T-helper 9 cell (primary cell): ENCODE measurements at regions not wholly inside any gene's neighbourhood (a gene's known extent, or its start where the extent isn't known, plus 50 kb on each side); places are given as distances from the start of the nearest gene placed in this dataset.

ENCODE experiments used
- DNase-seq: peaks from one replicate; pipeline ENCODE4 v3.0.0-alpha.2; 2020

DNA sequence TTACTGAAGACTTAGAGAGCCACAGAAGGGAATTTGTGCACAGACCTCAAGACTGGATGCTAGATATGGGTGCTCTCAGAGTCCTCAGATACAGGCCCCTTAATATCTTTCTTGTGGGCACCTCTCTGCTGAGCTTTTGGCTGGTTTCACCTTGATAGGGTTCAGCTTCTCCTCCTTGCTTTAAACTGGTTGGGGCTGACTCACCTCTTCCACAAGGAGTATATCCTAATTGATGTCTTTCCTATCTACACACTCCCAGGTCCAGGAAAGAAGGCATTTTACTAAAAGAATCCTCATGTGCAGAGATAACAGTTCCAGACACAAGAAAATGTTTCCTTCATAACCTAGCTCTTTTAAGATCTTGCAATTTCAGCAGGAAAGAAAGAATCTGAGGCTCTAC is 284.4 kb downstream of the NDFIP2 start:
- DNase-seq: no peak

DNA sequence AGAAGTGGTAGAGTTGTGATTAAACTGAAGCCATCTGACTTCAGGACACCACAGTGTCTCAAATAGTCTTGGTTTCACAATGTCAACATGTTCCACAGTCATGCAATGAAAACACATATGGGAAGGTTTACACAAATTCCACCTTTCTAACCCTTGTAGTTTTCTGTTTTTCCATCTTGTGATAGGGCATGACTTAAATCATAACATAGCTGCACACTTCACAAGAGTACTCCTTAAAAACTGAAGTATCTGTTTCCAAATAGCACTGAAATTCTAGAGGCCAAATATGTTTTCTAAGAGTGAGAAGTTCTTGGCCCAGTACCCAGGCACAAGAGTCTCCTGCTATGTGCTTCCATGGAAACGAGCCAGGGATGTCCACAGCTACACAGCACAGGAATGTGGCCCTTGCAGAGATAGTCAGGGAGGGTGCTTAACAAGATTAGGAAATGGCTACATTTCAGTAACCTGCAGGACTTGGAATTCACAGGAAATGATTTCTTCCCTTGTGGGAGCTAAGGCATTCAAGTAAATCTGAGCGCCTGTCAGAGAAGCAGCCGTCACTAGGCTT is 269.1 kb downstream of the NDFIP2 start:
- DNase-seq: no peak

DNA sequence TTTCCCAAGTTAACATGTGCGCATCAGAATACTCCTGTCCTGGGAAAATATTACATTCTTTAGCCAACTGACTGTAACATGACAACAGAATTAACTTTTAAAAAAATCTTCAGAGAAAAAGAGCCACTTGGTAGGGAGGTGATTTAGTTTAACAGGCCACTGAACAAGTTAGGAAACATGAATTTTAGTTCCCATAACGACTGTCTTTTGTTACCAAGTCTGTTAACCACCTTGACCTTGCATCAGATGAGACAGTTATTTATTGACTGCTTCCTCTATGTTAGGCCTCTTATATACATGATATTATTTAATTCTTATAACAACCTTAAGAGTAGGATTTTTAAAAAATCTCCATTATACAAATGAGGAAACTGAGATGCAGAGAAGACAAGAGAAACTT is 268.6 kb downstream of the NDFIP2 start:
- DNase-seq: no peak

DNA sequence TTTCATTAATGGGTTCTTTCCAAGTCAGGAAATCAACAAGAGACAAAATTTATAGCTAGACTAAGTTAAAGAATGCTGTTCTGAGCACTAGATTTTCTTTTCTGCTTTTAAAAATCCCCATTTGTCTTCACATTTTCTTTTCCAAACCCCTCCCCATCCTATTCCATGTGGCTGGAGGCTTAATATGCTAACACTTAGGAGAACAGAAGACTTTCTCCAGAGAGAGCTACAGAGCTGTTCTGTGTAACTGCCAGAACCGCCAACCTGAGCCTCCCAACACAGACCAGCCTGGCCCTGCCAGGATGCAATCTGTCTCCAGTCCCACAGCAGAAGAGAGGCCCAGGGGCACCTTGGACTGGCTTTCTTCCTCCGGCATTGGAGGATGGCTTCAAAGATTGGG is 264.1 kb downstream of the NDFIP2 start:
- DNase-seq: no peak

DNA sequence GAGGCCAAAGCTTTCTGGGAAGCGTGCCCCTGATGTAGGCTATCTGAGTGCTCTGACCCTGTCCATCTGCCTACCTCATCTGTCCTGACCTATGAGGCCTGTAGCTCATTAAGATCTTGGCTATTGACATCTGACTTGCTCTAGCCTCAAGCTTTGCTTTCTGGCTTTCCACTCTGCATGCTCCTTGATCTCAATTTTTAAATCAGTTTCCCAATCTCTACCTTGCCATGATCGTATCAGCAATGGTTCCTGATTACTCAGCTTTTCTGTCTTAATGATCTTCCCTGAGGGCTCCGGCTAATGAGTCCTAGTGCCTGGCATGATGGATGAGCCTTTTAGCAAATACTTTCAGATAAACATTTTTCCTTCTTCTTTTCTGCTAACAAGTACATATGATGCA is 262.0 kb downstream of the NDFIP2 start:
- DNase-seq: no peak

DNA sequence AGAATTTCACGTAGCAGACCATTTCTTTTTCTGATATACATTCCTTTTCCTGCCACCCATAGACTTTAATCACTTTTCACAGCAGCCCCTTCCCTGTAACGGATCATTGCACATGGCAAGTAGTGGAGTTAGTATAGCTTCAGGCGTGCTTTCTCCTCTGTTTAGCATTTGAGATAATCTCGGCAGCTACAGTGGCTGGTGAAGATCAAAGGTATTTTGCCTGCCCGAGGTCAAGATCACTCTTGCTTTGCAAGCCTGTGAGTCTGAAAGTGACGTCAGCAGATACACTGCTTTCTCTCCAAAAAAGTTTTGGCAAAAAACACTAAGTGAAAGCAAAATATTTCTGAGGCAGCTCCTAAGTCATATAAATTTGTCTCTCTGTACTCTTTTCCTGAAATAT is 260.0 kb downstream of the NDFIP2 start:
- no peak for DNase-seq

DNA sequence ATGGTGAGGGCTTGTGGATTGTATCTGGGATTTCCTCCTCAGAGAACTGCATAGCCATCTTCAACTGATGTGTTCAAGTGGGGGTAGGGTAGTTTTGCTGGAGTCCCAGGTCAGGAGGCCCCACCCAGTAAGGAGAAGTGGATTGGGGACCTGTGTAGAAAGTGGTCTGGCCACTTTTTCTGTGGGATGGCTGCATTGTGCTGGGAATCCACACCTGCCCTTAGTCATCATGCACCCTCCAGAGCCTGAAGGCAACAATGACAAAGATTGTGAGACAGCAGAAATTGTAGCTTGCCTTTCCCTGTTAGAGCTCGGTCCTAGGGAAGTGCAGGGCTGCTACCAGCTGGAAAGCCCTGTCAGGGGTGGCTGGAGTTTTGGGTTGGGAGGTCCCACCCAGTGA is 255.4 kb downstream of the NDFIP2 start:
- no peak for DNase-seq

DNA sequence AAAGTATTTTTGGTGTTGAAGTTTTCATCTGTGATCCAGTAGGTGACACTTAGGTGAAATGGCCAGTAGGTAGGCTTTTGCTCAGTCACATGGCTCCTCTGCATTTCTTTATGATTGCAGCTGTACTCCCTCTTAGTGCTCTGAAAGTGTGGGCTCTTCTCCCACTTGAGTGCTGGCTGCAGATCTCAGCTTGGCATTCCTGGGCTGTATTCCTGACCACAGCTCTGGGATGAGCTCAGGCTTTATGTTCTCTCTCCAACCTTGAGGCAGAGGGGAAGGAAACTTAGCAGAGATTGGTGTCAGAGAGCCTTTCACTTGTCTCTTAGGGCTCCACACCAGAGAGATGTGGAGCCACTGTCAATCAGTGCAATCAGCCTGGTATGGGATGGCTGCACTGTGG is 254.3 kb downstream of the NDFIP2 start:
- DNase-seq: no peak

DNA sequence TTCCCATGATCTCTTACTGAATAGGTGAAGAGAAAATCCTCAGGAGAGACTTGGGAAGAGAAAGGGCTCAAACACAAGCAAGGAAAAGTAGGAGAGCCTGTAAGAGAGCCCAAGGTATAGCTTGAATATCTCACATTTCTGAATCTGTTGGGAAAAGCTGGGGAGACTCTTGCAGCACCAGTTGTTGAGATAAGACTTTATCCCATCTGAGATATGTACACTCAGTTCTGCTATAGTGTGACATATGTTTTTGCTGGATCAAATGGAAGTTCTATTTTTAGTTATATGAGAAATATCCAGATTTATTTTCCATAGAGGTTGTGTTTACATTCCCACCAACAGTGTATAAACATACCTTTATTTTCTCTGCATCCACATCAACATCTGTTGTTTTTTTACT is 246.1 kb downstream of the NDFIP2 start:
- DNase-seq: no peak

DNA sequence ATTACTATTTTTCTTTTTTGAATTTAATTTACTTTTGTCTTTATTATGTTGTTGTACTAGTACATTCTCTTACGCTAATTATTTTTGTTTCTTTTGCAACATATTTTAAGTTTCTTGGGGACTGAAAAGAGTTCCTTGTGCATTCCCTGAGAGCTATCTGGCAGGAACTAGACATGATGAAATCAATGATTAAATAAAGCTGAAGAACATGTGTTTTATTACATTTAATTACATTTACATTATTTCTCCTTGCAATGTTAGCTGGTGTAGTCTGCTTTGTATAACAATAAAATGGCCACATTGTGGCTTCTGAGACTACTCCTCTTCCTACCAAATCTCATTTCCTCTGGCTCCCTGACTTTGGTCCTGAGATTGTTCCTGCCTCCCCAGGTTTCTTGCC is 244.9 kb downstream of the NDFIP2 start:
- DNase-seq: no peak

DNA sequence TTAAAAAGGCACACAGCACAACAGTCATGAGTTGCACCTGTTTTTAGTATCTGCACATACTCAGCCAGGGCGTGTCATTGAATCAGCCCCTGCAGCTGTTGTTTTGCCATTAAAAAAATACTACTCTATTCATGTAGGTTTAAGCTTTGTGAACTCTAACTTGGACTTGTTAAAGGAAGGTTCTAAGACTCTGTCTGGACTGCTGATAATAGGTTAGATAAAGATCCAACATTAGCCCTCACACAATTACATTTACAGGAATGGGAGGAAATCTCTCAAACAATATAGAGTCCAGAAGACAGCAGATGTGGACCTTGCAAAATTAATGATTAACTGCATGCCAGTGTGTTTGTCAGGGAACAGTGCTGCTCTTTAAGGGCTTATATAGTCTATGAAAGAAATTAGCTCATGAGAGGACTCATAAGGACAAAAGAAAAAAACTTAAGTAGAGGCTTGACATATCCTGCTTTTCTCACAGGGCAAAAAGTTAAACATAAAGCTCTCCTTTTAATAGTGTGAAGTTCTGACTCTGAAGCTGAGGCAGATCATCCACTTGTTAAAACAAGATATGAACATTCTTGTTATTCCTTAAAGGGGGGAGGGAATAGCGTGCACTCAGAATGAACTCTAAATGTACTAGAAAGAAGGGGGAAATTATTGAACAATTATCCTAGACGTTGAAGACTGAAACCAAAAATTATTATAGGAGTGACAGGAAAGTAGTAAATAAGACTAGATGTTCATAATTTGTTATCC is 243.6 kb downstream of the NDFIP2 start:
- no peak for DNase-seq

DNA sequence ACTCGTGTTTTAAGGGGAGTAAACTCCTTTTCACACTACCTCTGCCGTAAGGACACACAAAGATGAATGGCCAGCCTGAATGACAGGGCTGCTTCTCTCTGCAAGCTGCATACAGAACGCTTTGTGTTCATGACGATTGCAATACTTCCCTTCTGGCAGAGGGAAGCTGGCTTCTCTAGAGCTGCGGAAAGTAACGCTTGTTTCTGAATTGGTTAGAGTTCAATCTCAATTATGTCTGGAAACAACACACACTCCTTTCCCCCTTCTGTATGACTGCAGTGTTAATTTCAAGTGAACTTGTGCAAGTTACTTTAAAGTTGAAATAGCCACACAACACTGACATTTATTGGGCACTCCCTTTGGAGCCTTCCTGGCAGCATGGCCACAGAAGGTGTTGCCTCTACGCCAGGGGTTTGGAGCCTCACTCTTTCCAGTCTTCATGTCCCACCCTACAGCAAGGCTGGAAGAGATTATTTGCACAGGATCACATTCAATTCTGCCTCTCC is 242.6 kb downstream of the NDFIP2 start:
- no peak for DNase-seq

DNA sequence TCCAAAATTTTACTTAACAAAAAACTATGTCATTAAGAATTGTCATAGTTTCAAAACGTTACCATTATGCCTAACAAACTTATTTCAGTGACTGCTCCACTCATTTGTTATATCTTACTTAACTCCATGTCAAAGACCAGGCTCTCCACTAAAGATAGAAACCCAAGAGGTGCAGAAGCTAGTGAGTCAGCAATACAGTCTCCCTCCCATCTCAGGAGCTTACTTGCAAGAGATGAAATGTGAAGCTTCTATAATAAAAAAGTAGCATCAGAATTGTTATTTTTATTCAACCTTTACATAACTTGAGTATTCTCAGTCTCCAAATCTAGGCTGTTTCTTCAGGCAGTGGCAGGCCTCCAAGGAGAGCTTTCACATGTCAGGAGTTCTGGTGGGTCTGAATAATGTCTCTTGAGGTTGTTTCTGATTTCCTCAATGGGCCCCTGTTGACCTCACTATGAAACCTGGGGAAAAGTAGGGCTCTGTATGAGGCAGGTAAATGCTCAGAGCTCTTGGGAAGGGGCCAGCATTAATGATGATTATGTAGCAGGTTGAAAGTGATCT is 242.0 kb downstream of the NDFIP2 start:
- DNase-seq: no peak

DNA sequence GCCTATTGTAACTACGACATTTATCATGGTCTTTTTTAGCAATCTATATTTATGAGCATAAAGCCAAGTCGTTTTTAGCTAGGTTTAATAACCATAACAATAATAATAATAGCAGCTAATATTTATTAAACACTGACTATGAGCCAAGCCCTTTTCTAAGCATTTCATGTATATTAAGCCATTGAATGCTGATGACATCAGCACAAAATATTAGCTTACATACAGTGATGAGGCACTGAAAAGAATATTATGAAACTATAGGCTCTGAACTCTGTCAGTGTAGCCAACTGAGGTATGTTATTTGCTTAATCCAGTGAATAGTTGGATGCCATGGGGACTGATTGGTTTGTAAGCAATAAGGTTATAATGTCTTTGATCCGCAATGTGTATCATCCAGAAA is 235.2 kb downstream of the NDFIP2 start:
- no peak for DNase-seq

DNA sequence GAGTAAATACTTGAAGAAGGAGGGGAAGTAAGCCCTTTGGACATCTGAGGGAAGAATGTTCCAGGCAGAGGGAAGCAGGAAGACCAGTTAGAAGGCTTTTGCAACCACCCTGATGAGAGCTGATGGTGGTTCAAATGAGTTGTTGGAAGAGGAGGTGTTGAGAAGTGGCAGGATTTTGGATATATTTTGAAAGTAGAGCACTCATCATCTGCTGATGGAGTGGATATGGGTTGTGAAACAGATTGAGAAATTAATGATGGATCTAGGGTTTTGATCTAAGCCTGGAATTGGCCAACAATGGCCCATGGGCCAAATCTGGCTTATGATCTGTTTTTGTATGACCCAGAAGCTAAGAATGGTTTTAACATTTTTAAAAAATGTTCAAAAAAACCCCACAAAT is 230.7 kb downstream of the NDFIP2 start:
- DNase-seq: no peak

DNA sequence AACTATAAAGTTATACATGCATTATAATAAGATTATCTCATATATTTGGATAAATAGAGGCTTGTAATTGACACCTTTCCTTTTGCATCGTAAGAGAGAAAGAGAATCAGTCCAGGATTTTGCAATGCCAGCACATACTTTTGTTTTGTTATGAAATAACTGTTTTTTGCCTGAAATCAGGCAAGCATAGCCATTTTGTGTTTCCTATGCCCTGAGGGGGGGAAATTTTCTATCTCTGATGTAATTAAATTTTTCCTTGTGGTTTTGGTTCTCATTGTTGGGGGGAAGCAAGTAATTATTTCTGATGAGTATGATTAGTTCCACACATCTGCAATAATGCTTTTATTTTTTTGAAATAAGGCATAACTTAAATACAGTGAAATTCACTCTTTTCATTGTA is 229.4 kb downstream of the NDFIP2 start:
- DNase-seq: no peak

DNA sequence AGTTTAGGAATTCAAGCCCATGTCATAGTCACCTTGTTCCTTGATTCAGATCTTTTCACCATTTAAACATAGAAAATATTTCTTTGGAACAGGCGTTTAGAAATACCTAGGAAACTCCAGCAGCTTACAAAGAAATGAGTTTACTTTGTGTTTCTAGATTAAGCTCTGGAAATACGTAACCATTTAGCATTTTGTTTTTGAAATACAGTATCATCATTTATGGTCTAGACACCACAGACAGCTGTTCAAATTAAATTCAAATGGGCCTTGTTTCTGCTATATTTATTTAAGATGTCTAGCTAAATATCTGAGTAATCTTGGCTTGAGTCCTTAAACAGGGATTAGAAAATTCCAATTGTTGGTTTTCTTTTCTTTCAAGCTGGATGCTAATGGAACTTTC is 228.5 kb downstream of the NDFIP2 start:
- DNase-seq: no peak

DNA sequence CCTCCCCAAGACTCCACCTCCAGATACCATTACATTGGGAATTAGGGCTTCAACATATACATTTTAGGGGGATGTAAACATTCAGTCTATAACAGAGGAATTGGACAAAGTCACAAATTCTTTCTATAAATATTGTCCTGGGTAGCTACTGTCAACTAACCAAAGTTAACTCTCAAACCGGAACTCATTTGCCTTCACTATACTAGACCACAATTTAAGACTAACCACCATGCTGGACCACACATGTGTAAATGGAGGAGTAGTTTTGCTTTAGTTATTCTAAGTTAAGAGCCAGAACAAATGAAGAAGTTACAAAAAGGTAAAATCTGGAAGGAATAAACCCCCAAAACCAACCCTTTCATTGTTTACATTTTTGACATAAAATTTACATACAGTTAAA is 222.8 kb downstream of the NDFIP2 start:
- DNase-seq: no peak

DNA sequence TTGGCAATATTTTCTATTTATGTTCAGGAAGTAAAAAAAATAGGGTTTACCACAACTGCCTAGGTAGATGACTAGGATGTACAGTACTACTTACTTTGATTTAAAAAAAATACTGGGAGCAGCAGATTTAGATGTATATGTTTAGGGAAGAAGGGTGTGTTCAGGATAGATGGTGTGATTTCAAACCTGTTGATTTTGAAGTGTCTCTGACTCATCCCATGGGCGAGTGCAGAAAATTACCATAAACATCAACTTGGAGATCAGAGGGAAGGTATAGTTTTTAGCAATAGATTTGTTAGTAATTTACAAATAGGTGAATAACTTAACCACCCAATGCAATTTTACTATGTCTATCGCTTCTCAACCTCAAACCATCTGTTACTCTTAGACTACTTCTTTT is 214.8 kb downstream of the NDFIP2 start:
- no peak for DNase-seq

DNA sequence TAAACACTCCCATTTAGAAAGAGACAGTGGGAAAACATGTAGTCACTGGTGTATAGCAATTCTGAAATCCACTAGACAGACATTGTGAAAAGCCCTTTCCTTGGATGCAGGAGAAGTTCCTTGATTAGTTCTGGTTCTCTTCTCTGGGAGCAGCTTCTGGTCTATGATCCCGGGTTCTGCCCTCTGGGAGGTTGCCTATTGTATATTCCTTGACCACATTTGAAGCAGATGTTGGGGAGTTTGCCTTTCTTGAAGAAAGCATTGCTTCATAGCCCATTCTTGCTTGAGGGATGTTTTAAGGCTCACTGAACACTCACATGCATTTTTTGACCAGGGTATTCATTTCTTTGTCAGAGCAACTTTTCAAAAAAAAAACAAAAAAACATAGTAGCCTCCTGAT is 211.9 kb downstream of the NDFIP2 start:
- DNase-seq: no peak

DNA sequence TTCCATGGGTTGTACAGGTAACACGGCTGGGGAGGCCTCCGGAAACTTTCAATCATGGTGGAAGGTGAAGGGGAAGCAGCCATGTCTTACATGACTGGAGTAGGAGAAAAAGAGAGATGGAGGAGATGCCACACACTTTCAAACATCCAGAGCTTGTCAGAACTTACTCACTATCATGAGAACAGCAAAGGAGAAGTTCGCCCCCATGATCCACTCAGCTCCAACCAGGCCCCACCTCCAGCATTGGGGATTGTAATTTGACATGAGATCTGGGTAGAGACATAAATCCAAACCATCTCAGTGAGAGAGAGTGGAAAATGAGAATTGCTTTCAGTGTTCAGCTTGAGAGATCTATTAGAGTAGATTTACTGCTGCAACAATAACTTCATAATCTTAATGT is 210.9 kb downstream of the NDFIP2 start:
- DNase-seq: no peak

DNA sequence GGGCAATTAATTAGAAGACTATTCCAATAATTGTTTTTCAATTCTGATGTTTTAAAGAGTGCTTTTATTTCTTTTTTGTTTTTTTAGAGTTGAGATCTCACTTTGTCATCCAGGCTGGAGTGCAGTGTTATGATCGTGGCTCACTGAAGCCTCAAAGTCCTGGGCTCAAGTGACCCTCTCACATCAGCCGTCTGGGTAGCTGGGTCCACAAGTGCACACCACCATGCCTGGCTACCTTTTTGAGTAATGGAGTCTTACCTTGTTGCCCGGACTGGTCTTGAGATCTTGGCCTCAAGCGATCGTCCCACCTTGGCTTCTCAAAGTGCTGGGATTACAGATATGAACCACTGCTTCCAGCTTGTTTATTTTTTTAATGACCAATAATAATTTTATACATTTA is 207.8 kb downstream of the NDFIP2 start:
- no peak for DNase-seq

DNA sequence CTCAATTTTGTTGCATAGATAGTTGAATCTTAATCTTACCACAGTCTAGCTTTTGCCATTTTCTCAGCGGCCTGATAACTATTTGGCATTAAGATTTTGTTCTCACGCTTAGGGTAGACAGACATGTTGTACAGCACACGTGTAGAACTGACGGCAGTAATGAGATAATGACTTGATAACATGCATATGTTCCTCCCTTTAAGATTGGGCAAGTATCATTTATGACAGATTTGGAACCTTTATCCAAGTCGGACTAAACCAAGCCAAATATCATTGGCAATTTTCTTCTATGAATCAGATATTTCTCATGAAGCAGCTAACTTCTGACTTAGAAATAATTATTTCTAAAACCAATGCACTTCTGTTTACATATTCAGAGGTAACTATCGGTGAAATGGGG is 205.5 kb downstream of the NDFIP2 start:
- DNase-seq: no peak

DNA sequence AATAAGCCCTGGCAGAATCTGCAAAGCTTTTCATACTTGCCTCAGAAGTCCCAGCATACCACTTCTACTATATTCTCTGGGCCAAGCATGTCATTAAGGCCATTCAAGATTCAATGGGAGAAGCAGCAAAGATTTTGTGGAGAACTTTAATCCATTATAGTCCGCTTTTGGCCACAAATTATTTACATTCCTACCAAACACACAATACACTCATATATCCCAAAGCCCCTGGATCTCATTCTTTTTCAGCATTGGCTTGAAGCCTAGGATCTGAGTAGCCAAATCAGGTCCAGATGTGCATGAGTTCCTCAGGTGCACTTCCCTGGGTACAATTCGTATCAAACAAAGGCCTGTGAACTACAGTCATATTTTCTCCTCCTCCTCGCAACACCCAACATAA is 203.4 kb downstream of the NDFIP2 start:
- no peak for DNase-seq

DNA sequence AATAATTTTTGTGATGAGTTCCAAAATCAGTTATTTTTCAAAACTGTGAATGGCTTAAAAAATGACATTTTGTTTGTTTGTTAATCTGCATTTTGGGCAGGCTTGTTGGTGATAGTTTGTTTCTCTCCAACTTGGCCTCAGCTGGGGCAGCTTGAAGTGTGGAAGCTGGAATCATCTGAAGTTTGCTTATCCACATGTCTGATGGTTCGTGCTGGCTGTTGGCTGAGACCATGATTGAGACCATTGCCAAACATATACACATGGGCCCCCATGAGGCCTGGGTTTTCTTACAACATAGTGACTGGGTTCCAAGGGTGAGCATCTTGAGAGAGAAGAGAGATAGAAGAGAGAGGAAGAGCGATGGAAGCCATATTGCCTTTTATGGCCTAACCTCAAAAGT is 201.2 kb downstream of the NDFIP2 start:
- no peak for DNase-seq
